ENCODE measurements at regions not wholly inside any gene's neighbourhood (a gene's known extent, or its start where the extent isn't known, plus 50 kb on each side); places are given as distances from the start of the nearest gene placed in this dataset.
"Not testable (repeated sequence)": the region's sequence is repeated elsewhere in the genome, so short reads cannot be mapped to it uniquely, and the experiment has no call there.

- H3K36me3 ChIP-seq: no peaks in the 10 kb centered on the region
- no peak for TF ChIP-seq CTCF (IDR thresholded peaks at IDR 0.05; ENCODE audit: low read depth, low read length)
- no peaks in the 10 kb centered on the region for H3K9me3 ChIP-seq (ENCODE audit: severe bottlenecking)
- peaks cover 24% of the 10 kb centered on the region for H3K27me3 ChIP-seq (ENCODE audit: insufficient read depth, low read depth, severe bottlenecking)
- no peak overlapping the region for H3K4me3 ChIP-seq (ENCODE audit: low read depth, low read length)
- H3K27ac ChIP-seq: no peak overlapping the region
- DNase-seq: no peak
These were observed 342.4 kb downstream of the FGF10 start for GRCh38 chr5:44046619-44047364.

- H3K9me3 ChIP-seq (ENCODE audit: severe bottlenecking); H3K36me3 ChIP-seq; H3K27ac ChIP-seq; DNase-seq; H3K4me3 ChIP-seq (ENCODE audit: low read depth, low read length): not testable (repeated sequence)
- H3K27me3 ChIP-seq (ENCODE audit: insufficient read depth, low read depth, severe bottlenecking): peaks cover 20% of the 10 kb centered on the region
These were observed 344.7 kb downstream of the FGF10 start for GRCh38 chr5:44044549-44044948.

GRCh38 chr5:44028226-44028625 lies 361.0 kb downstream of the FGF10 start:
- peaks cover 23% of the 10 kb centered on the region for H3K27me3 ChIP-seq (ENCODE audit: insufficient read depth, low read depth, severe bottlenecking)
- no peaks in the 10 kb centered on the region for H3K9me3 ChIP-seq (ENCODE audit: severe bottlenecking)
- no peak for TF ChIP-seq CTCF (IDR thresholded peaks at IDR 0.05; ENCODE audit: low read depth, low read length)
- H3K4me3 ChIP-seq (ENCODE audit: low read depth, low read length): no peak overlapping the region
- no peaks in the 10 kb centered on the region for H3K36me3 ChIP-seq
- no peak overlapping the region for H3K27ac ChIP-seq
- no peak for DNase-seq

GRCh38 chr5:44022622-44023021 lies 366.6 kb downstream of the FGF10 start:
- H3K9me3 ChIP-seq (ENCODE audit: severe bottlenecking): no peaks in the 10 kb centered on the region
- no peak overlapping the region for H3K27ac ChIP-seq
- no peak for DNase-seq
- no peak for TF ChIP-seq CTCF (IDR thresholded peaks at IDR 0.05; ENCODE audit: low read depth, low read length)
- H3K4me3 ChIP-seq (ENCODE audit: low read depth, low read length): no peak overlapping the region
- H3K27me3 ChIP-seq (ENCODE audit: insufficient read depth, low read depth, severe bottlenecking): peaks cover 3% of the 10 kb centered on the region
- no peaks in the 10 kb centered on the region for H3K36me3 ChIP-seq

- DNase-seq: no peak
- Histone ChIP-seq H3K9me3 (ENCODE audit: severe bottlenecking) (peaks cover 3% of the 10 kb centered on the region), H3K27ac (no peak overlapping the region), H3K27me3 (ENCODE audit: insufficient read depth, low read depth, severe bottlenecking) (peaks cover 12% of the 10 kb centered on the region), H3K36me3 (no peaks in the 10 kb centered on the region), H3K4me3 (ENCODE audit: low read depth, low read length) (no peak overlapping the region)
- TF ChIP-seq CTCF (IDR thresholded peaks at IDR 0.05; ENCODE audit: low read depth, low read length): no peak
These were observed 377.7 kb downstream of the FGF10 start for GRCh38 chr5:44011518-44011917.

GRCh38 chr5:44002381-44002901 lies 386.8 kb downstream of the FGF10 start:
- H3K36me3 ChIP-seq: no peaks in the 10 kb centered on the region
- TF ChIP-seq CTCF (IDR thresholded peaks at IDR 0.05; ENCODE audit: low read depth, low read length): no peak
- H3K4me3 ChIP-seq (ENCODE audit: low read depth, low read length): no peak overlapping the region
- peaks cover 51% of the 10 kb centered on the region for H3K27me3 ChIP-seq (ENCODE audit: insufficient read depth, low read depth, severe bottlenecking)
- H3K9me3 ChIP-seq (ENCODE audit: severe bottlenecking): no peaks in the 10 kb centered on the region
- no peak overlapping the region for H3K27ac ChIP-seq
- no peak for DNase-seq
